Lower leg skin (tissue), 3 donors: ENCODE measurements at regions not wholly inside any gene's neighbourhood (a gene's known extent, or its start where the extent isn't known, plus 50 kb on each side); places are given as distances from the start of the nearest gene placed in this dataset.

Source experiments
- POLR2A ChIP-seq, 2 donors: fragments of 450-650 bp; IDR thresholded peaks; one replicate each; pipeline ENCODE4 v1.6.1; 2016 to 2017; ENCODE audit warnings: antibody characterized with exemption in 2 of 2, mild to moderate bottlenecking in 1 of 2, moderate library complexity in 1 of 2
- TF ChIP-seq, protein P1 (sequence below), 3 donors: fragments of 450-650 bp; IDR thresholded peaks; one replicate each; pipeline ENCODE4 v1.5.1; 2016; ENCODE audit warnings: antibody characterized with exemption in 3 of 3, mild to moderate bottlenecking in 3 of 3, moderate library complexity in 2 of 3

DNA sequence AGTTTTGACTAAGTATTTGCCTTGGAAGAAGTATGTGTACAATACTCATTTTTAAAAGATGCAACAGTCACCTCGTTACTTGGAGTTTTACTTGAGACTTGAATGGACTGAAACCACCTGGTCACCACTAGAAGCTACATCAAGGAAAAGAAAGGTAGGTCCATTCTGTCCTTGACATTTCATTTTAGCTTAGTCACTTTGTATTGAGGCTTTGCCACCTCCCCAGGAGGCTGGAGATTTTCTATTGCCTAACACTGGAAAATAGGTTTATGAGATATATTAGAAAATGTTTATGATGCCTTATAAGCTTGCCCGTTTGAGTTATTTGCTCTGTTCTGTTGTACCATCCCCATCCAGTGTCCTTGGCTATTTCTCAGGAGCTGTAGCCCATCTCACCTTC, 107.9 kb upstream of the ETAA1 start:
- TF ChIP-seq, protein P1, sequence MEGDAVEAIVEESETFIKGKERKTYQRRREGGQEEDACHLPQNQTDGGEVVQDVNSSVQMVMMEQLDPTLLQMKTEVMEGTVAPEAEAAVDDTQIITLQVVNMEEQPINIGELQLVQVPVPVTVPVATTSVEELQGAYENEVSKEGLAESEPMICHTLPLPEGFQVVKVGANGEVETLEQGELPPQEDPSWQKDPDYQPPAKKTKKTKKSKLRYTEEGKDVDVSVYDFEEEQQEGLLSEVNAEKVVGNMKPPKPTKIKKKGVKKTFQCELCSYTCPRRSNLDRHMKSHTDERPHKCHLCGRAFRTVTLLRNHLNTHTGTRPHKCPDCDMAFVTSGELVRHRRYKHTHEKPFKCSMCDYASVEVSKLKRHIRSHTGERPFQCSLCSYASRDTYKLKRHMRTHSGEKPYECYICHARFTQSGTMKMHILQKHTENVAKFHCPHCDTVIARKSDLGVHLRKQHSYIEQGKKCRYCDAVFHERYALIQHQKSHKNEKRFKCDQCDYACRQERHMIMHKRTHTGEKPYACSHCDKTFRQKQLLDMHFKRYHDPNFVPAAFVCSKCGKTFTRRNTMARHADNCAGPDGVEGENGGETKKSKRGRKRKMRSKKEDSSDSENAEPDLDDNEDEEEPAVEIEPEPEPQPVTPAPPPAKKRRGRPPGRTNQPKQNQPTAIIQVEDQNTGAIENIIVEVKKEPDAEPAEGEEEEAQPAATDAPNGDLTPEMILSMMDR (IDR thresholded peaks at IDR 0.05) = no peak
- TF ChIP-seq POLR2A (IDR thresholded peaks at IDR 0.05) = no peak
